ENCODE measurements at regions not wholly inside any gene's neighbourhood (a gene's known extent, or its start where the extent isn't known, plus 50 kb on each side); places are given as distances from the start of the nearest gene placed in this dataset.

DNA sequence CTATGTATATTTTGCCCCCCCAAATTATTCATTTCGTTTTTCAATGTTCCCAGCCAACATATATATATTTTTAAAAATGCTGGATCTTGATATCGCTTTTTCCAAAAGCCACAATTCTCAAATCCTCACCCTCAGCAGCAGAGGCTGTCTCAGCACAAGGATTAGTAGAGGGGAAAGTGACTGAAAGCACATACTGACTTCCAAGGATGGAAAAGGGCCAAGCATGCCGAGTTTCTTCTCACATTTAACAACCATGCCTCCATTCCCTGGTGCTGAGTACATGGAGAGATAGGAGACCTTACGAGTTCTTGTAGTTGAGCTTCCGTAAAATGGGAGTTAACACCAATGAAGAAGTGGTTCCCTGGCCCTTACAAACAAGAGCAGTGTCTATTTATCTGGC is 403.4 kb upstream of the DCN start:
- Histone ChIP-seq H3F3A (ENCODE audit: insufficient read depth, low read length) (no peaks in the 10 kb centered on the region), H3K79me2 (ENCODE audit: low read length) (no peaks in the 10 kb centered on the region), H3K9me2 (replicated peaks; ENCODE audit: insufficient read depth, low read length) (no peaks in the 10 kb centered on the region), H3K4me1 (ENCODE audit: low read length) (no peaks in the 10 kb centered on the region), H3K9me3 (replicated peaks; ENCODE audit: insufficient read depth, low read length) (no peaks in the 10 kb centered on the region), H3K27me3 (replicated peaks; ENCODE audit: insufficient read depth, low read length) (no peaks in the 10 kb centered on the region), H4K20me1 (ENCODE audit: insufficient read depth, low read length) (no peaks in the 10 kb centered on the region), H3K4me2 (ENCODE audit: low read depth, low read length) (no peak overlapping the region), H3K4me3 (ENCODE audit: low read length) (no peak overlapping the region), H3K36me3 (replicated peaks; ENCODE audit: insufficient read depth, low read length) (no peaks in the 10 kb centered on the region), H3K27ac (ENCODE audit: low read length) (no peak overlapping the region), H3K9ac (ENCODE audit: low read length) (no peak overlapping the region), H2AFZ (ENCODE audit: low read length) (no peak overlapping the region)
- DNase-seq = no peak
- TF ChIP-seq, protein P1, sequence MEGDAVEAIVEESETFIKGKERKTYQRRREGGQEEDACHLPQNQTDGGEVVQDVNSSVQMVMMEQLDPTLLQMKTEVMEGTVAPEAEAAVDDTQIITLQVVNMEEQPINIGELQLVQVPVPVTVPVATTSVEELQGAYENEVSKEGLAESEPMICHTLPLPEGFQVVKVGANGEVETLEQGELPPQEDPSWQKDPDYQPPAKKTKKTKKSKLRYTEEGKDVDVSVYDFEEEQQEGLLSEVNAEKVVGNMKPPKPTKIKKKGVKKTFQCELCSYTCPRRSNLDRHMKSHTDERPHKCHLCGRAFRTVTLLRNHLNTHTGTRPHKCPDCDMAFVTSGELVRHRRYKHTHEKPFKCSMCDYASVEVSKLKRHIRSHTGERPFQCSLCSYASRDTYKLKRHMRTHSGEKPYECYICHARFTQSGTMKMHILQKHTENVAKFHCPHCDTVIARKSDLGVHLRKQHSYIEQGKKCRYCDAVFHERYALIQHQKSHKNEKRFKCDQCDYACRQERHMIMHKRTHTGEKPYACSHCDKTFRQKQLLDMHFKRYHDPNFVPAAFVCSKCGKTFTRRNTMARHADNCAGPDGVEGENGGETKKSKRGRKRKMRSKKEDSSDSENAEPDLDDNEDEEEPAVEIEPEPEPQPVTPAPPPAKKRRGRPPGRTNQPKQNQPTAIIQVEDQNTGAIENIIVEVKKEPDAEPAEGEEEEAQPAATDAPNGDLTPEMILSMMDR (IDR thresholded peaks at IDR 0.05; ENCODE audit: low read length) = no peak
- TF ChIP-seq EZH2 (optimal IDR thresholded peaks at IDR 0.05; ENCODE audit: low read depth, low read length) (no peak), EZH2phosphoT487 (IDR thresholded peaks at IDR 0.05; ENCODE audit: low read length) (no peak)

DNA sequence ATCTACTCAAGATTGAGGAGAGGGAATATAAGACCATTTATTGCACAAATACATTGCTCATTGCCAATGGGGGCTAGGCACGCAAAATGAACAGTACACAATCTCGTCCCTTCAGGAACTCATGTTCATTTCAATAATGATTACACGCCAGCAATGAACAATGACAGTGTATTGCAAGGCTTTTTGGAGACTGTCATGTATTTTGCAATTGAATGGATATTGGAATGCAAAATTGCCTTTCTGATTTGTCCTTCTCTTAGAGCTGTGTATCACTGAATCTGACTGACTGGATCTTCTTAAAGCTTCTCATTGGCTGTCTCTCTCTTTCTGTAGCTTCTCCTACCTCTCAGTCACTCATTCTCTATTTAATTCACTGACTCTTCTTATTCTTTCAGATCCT is 400.2 kb upstream of the DCN start:
- Histone ChIP-seq H2AFZ (ENCODE audit: low read length) (no peak overlapping the region), H3F3A (ENCODE audit: insufficient read depth, low read length) (no peaks in the 10 kb centered on the region), H3K27me3 (replicated peaks; ENCODE audit: insufficient read depth, low read length) (no peaks in the 10 kb centered on the region), H3K79me2 (ENCODE audit: low read length) (no peaks in the 10 kb centered on the region), H3K9ac (ENCODE audit: low read length) (no peak overlapping the region), H3K4me3 (ENCODE audit: low read length) (no peak overlapping the region), H4K20me1 (ENCODE audit: insufficient read depth, low read length) (no peaks in the 10 kb centered on the region), H3K9me3 (replicated peaks; ENCODE audit: insufficient read depth, low read length) (no peaks in the 10 kb centered on the region), H3K4me1 (ENCODE audit: low read length) (no peaks in the 10 kb centered on the region), H3K4me2 (ENCODE audit: low read depth, low read length) (no peak overlapping the region), H3K36me3 (replicated peaks; ENCODE audit: insufficient read depth, low read length) (no peaks in the 10 kb centered on the region), H3K27ac (ENCODE audit: low read length) (no peak overlapping the region), H3K9me2 (replicated peaks; ENCODE audit: insufficient read depth, low read length) (no peaks in the 10 kb centered on the region)
- TF ChIP-seq EZH2phosphoT487 (IDR thresholded peaks at IDR 0.05; ENCODE audit: low read length) (no peak), EZH2 (optimal IDR thresholded peaks at IDR 0.05; ENCODE audit: low read depth, low read length) (no peak)
- TF ChIP-seq, protein P1 (IDR thresholded peaks at IDR 0.05; ENCODE audit: low read length) = no peak
- DNase-seq = no peak

DNA sequence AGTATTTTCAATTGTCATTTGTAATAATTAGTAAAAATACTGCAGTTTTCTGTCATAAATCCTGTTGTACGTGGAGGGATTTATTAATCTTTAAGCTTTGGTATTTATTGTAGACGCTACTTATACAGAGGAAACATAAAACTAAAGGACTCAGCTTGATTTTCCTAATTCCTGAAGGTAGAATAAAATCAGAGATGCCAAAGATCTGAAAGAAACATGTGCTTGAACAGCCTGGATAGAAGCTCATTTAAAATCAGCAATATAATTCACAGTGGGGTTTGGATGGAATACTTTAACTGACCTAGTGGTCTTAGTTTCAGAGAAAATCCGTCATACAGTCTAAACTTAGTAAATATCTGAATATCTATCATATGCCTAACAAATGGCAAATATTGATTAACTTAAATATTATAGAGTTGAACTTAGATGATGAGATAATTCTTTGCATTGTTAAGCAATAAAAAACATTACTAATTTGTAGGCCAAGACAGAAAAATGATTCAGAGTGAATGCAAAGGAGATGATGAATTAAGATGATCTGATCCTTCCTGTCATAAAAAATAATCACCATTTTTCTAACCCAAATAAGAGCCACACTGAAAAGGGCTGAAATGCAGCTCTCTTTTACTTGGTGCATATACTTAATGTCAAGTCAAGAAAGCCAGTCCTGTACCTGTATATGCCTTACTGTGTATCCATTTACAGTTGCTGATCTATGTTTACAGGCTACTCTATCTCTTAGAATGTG is 397.1 kb upstream of the DCN start:
- Histone ChIP-seq H3K9me2 (replicated peaks; ENCODE audit: insufficient read depth, low read length) (no peaks in the 10 kb centered on the region), H3K27me3 (replicated peaks; ENCODE audit: insufficient read depth, low read length) (no peaks in the 10 kb centered on the region), H3K4me3 (ENCODE audit: low read length) (no peak overlapping the region), H3K9ac (ENCODE audit: low read length) (no peak overlapping the region), H4K20me1 (ENCODE audit: insufficient read depth, low read length) (no peaks in the 10 kb centered on the region), H2AFZ (ENCODE audit: low read length) (no peak overlapping the region), H3K9me3 (replicated peaks; ENCODE audit: insufficient read depth, low read length) (no peaks in the 10 kb centered on the region), H3K4me1 (ENCODE audit: low read length) (no peaks in the 10 kb centered on the region), H3K36me3 (replicated peaks; ENCODE audit: insufficient read depth, low read length) (no peaks in the 10 kb centered on the region), H3K79me2 (ENCODE audit: low read length) (no peaks in the 10 kb centered on the region), H3K27ac (ENCODE audit: low read length) (no peak overlapping the region), H3K4me2 (ENCODE audit: low read depth, low read length) (no peak overlapping the region), H3F3A (ENCODE audit: insufficient read depth, low read length) (no peaks in the 10 kb centered on the region; the same call in 1 of the 2 replicates)
- TF ChIP-seq EZH2phosphoT487 (IDR thresholded peaks at IDR 0.05; ENCODE audit: low read length) = no peak
- no peak for TF ChIP-seq EZH2 (optimal IDR thresholded peaks at IDR 0.05; ENCODE audit: low read depth, low read length)
- TF ChIP-seq, protein P1 (IDR thresholded peaks at IDR 0.05; ENCODE audit: low read length) = no peak
- no peak for DNase-seq
